HCT116 (cell line): ENCODE measurements at regions not wholly inside any gene's neighbourhood (a gene's known extent, or its start where the extent isn't known, plus 50 kb on each side); places are given as distances from the start of the nearest gene placed in this dataset.

Experiments used
- ATAC-seq: fragments of 200-7000 bp; cut with Tn5 transposase; 2 replicates; pipeline ENCODE4 v1.9.1; 2020; ENCODE audit warnings: mild to moderate bottlenecking, moderate library complexity
- BruUV-seq: library from RNA; stranded (reverse); fragments of 400-500 nt; replicated peaks from 2 replicates; lab custom pipeline; 2021; lab: Mats Ljungman, UMichigan
- CTCF ChIA-PET: fragments of 300-600 bp; sonication (Branson Sonifier 250); formaldehyde crosslinking; loops from one replicate; lab custom pipeline; 2021; ENCODE audit warnings: antibody characterized with exemption; lab: Charles Lee
- POLR2A ChIA-PET: fragments of 300-600, 350-600 bp; sonication (Branson Sonifier 250); formaldehyde crosslinking; loops from one replicate; lab custom pipeline; 2021; ENCODE audit warnings: antibody characterized with exemption; lab: Charles Lee
- RAD21 ChIA-PET, 2 experiments: fragments of 300-600 bp; sonication (Branson Sonifier 250); formaldehyde crosslinking; loops; one replicate each; lab custom pipeline; 2023; ENCODE audit warnings: low total read pairs in 2 of 2; ENCODE audit not compliant: uncharacterized antibody in 2 of 2, unreplicated experiment in 2 of 2, low non-redundant PET in 1 of 2; lab: Charles Lee
- DNase-seq: peaks from one replicate; pipeline ENCODE4 v3.0.0-alpha.2; 2010; ENCODE audit warnings: low read depth, low spot score
- H2AFZ ChIP-seq: fragments of 200-600 bp; shearing (Covaris generic), sonication (generic); 2 replicates; pipeline ENCODE4 v1.6.1; 2017; ENCODE audit warnings: low read depth, mixed run types, mixed read lengths, antibody characterized with exemption, low read length; ENCODE audit not compliant: poor library complexity, severe bottlenecking
- H3K27ac ChIP-seq: 2 replicates; pipeline ENCODE4 v1.5.1; 2012; ENCODE audit warnings: low read depth, low read length
- H3K27me3 ChIP-seq: fragments of 200-600 bp; sonication (generic); 2 replicates; pipeline ENCODE4 v1.6.1; 2016; ENCODE audit warnings: mixed run types, low read length, mixed read lengths; ENCODE audit not compliant: insufficient read depth
- H3K36me3 ChIP-seq, 2 experiments: fragments of 200-500 bp in 1 of 2; fragments of 200-600 bp in 1 of 2; sonication (Bioruptor generic) in 1 of 2; sonication (generic) in 1 of 2; 2 replicates each; pipeline versions ENCODE4 v1.5.1 to v1.6.1; 2014 to 2016; ENCODE audit warnings: low read length in 2 of 2, inconsistent platforms in 1 of 2, mixed read lengths in 1 of 2, mixed run types in 1 of 2; ENCODE audit not compliant: insufficient read depth in 2 of 2, control insufficient read depth in 1 of 2
- H3K4me1 ChIP-seq, 2 experiments: fragments of 200-600 bp in 1 of 2; sonication (generic) in 1 of 2; 2 replicates each; pipeline versions ENCODE4 v1.5.1 to v1.6.1; 2012 to 2017; ENCODE audit warnings: low read length in 2 of 2, inconsistent platforms in 1 of 2, mild to moderate bottlenecking in 1 of 2, mixed read lengths in 1 of 2, mixed run types in 1 of 2, moderate library complexity in 1 of 2; ENCODE audit not compliant: insufficient read depth in 2 of 2, control insufficient read depth in 1 of 2
- H3K4me2 ChIP-seq: fragments of 200-600 bp; sonication (generic); 2 replicates; pipeline ENCODE4 v1.6.1; 2017; ENCODE audit warnings: mixed run types, low read length, mixed read lengths
- H3K4me3 ChIP-seq, 2 experiments: fragments of 200-600 bp in 1 of 2; sonication (generic) in 1 of 2; replicated peaks in 1 of 2; 2 replicates each; pipeline ENCODE4 v1.5.1; 2011 to 2016; ENCODE audit warnings: low read length in 2 of 2, control low read depth in 1 of 2, low read depth in 1 of 2, mild to moderate bottlenecking in 1 of 2, mixed read lengths in 1 of 2, mixed run types in 1 of 2
- H3K79me2 ChIP-seq: fragments of 200-600 bp; sonication (generic); 2 replicates; pipeline ENCODE4 v1.6.1; 2017; ENCODE audit warnings: mild to moderate bottlenecking, mixed run types, low read length, moderate library complexity, mixed read lengths; ENCODE audit not compliant: insufficient read depth
- H3K9ac ChIP-seq: fragments of 200-600 bp; sonication (generic); 2 replicates; pipeline ENCODE4 v1.6.1; 2016; ENCODE audit warnings: low read length, mixed read lengths
- H3K9me2 ChIP-seq: fragments of 200-600 bp; sonication (generic), shearing (Covaris generic); 2 replicates; pipeline ENCODE4 v1.6.1; 2017; ENCODE audit warnings: mixed run types, mild to moderate bottlenecking, moderate library complexity; ENCODE audit not compliant: insufficient read depth
- H3K9me3 ChIP-seq, 2 experiments: fragments of 200-500 bp in 1 of 2; fragments of 200-600 bp in 1 of 2; sonication (Bioruptor generic) in 1 of 2; sonication (generic) in 1 of 2; 2 replicates each; pipeline ENCODE4 v1.6.1; 2014 to 2017; ENCODE audit warnings: low read length in 2 of 2, mixed read lengths in 2 of 2, inconsistent platforms in 1 of 2, low read depth in 1 of 2, mild to moderate bottlenecking in 1 of 2, mixed run types in 1 of 2, moderate library complexity in 1 of 2; ENCODE audit not compliant: control insufficient read depth in 1 of 2, insufficient read depth in 1 of 2
- H4K20me1 ChIP-seq: fragments of 200-600 bp; sonication (generic), shearing (Covaris generic); 2 replicates; pipeline ENCODE4 v1.6.1; 2017; ENCODE audit warnings: mixed run types, mild to moderate bottlenecking, moderate library complexity; ENCODE audit not compliant: insufficient read depth
- ELF1 ChIP-seq: IDR thresholded peaks from 2 replicates; pipeline ENCODE4 v1.6.1; 2012; ENCODE audit warnings: low read depth, borderline replicate concordance
- EZH2phosphoT487 ChIP-seq: fragments of 200-600 bp; IDR thresholded peaks from 2 replicates; pipeline ENCODE4 v1.6.1; 2018; ENCODE audit warnings: antibody characterized with exemption, borderline replicate concordance
- FOSL1 ChIP-seq: IDR thresholded peaks from 2 replicates; pipeline ENCODE4 v1.6.1; 2012; ENCODE audit warnings: low read depth
- JUND ChIP-seq: IDR thresholded peaks from 2 replicates; pipeline ENCODE4 v1.6.1; 2012
- POLR2AphosphoS5 ChIP-seq: IDR thresholded peaks from 2 replicates; pipeline ENCODE4 v1.6.1; 2011; ENCODE audit warnings: mild to moderate bottlenecking, low read depth, low read length, moderate library complexity
- RAD21 ChIP-seq: IDR thresholded peaks from 2 replicates; pipeline ENCODE4 v1.6.1; 2012; ENCODE audit warnings: low read depth, mild to moderate bottlenecking
- YY1 ChIP-seq: IDR thresholded peaks from 2 replicates; pipeline ENCODE4 v1.6.1; 2011; ENCODE audit warnings: low read length, low read depth, moderate library complexity, mild to moderate bottlenecking; ENCODE audit not compliant: insufficient replicate concordance; ENCODE audit errors: extremely low read depth
- intact Hi-C: fragments of 100-400 bp; cut with micrococcal nuclease; formaldehyde crosslinking; loops from 2 replicates; pipeline ENCODE4 v1.10.0; 2022
- TF ChIP-seq, protein P1 (sequence below): IDR thresholded peaks from 2 replicates; pipeline ENCODE4 v1.6.1; 2012
- TF ChIP-seq, protein P2 (sequence below), 3 experiments: fragments of 200-600 bp in 1 of 3; sonication (generic) in 1 of 3; IDR thresholded peaks in 2 of 3; conservative IDR thresholded peaks in 1 of 3; 2 replicates each; pipeline ENCODE4 v1.5.1; 2012 to 2017; ENCODE audit warnings: low read depth in 2 of 3, low read length in 2 of 3, antibody characterized with exemption in 1 of 3, borderline replicate concordance in 1 of 3, control low read depth in 1 of 3, mild to moderate bottlenecking in 1 of 3, mixed read lengths in 1 of 3, mixed run types in 1 of 3, moderate library complexity in 1 of 3; ENCODE audit not compliant: insufficient read depth in 1 of 3

DNA sequence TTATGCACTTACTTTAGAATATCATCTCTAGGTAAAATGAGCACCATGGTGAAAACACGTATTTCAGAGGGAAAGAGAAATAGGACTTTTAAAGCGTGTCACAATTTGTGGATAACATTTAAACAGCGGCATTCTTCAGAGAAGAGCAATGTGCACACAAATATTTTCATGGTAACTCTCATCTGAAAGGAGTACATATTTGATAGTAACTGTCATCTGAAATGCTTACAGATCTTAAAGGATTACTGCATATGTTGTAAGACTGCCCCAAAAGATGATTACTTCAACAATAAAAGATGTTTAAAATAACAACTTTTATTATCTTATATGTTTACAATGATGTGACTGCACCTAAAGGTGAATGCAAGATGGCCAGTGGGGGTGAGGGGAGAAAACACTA lies 408.8 kb downstream of the PLA2G4A start:
- H3K4me3 ChIP-seq, result no peak overlapping the region
- no peak overlapping the region for H3K9ac ChIP-seq
- no peak overlapping the region for H2AFZ ChIP-seq
- H4K20me1 ChIP-seq, result no peaks in the 10 kb centered on the region
- no peaks in the 10 kb centered on the region for H3K36me3 ChIP-seq
- H3K4me2 ChIP-seq, result no peak overlapping the region
- H3K27ac ChIP-seq, result no peak overlapping the region
- H3K79me2 ChIP-seq, result no peaks in the 10 kb centered on the region
- ChIA-PET RAD21 (no interaction called here), POLR2A (no interaction called here), CTCF (no interaction called here)
- H3K27me3 ChIP-seq, result no peaks in the 10 kb centered on the region
- no peak for DNase-seq
- BruUV-seq, result no TSS peak
- no peaks in the 10 kb centered on the region for H3K9me3 ChIP-seq
- no peaks in the 10 kb centered on the region for H3K4me1 ChIP-seq
- intact Hi-C loops, result no loop called here
- TF ChIP-seq, protein P1, sequence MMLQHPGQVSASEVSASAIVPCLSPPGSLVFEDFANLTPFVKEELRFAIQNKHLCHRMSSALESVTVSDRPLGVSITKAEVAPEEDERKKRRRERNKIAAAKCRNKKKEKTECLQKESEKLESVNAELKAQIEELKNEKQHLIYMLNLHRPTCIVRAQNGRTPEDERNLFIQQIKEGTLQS, result no peak
- TF ChIP-seq FOSL1, result no peak
- TF ChIP-seq EZH2phosphoT487, result no peak
- TF ChIP-seq, protein P2, sequence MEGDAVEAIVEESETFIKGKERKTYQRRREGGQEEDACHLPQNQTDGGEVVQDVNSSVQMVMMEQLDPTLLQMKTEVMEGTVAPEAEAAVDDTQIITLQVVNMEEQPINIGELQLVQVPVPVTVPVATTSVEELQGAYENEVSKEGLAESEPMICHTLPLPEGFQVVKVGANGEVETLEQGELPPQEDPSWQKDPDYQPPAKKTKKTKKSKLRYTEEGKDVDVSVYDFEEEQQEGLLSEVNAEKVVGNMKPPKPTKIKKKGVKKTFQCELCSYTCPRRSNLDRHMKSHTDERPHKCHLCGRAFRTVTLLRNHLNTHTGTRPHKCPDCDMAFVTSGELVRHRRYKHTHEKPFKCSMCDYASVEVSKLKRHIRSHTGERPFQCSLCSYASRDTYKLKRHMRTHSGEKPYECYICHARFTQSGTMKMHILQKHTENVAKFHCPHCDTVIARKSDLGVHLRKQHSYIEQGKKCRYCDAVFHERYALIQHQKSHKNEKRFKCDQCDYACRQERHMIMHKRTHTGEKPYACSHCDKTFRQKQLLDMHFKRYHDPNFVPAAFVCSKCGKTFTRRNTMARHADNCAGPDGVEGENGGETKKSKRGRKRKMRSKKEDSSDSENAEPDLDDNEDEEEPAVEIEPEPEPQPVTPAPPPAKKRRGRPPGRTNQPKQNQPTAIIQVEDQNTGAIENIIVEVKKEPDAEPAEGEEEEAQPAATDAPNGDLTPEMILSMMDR (IDR thresholded peaks at IDR 0.05 in 2 of 3, conservative IDR thresholded peaks at IDR 0.05 in 1 of 3; ENCODE audit: borderline replicate concordance in 1 of 3, insufficient read depth in 1 of 3, low read depth in 2 of 3, low read length in 2 of 3), result no peak
- no peak for ATAC-seq
- no peaks in the 10 kb centered on the region for H3K9me2 ChIP-seq

DNA sequence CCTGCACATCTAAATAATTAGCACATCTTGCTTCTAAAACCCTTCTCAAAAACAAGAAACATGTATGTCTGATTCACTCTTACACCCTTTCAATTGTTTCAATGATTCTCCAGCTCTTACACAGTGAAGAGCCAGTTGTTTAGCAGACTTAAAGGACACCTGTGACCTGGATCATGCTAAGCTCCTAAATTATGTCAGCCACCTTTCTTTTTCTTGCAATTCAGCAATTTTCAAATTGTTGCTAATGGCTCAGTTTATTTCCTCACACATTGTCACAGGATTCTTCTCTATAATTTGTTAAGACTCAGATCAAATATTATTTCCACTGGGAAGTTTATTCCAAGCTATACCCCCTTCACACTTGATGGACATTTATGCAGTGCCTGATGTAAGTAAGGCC lies 413.2 kb downstream of the PLA2G4A start:
- CTCF ChIA-PET, result no interaction called here

More for the DNA sequence above, 413.2 kb downstream of the PLA2G4A start:
- no peak for TF ChIP-seq EZH2phosphoT487
- no peak for TF ChIP-seq RAD21
- TF ChIP-seq JUND, result no peak
- no peak for TF ChIP-seq ELF1
- TF ChIP-seq, protein P1, result no peak
- no peak for TF ChIP-seq YY1
- no peak for TF ChIP-seq POLR2AphosphoS5
- TF ChIP-seq, all 23 proteins: peak for 0
- H3K79me2 ChIP-seq, result no peaks in the 10 kb centered on the region
- ChIA-PET POLR2A (no interaction called here), RAD21 (no interaction called here)
- H3K4me3 ChIP-seq, result no peak overlapping the region
- no TSS peak for BruUV-seq
- intact Hi-C loops, result no loop called here
- H4K20me1 ChIP-seq, result no peaks in the 10 kb centered on the region
- H3K4me1 ChIP-seq, result no peaks in the 10 kb centered on the region
- DNase-seq (no peak), ATAC-seq (no peak)
- H3K27ac ChIP-seq, result no peak overlapping the region
- H3K4me2 ChIP-seq, result no peak overlapping the region
- H3K9me2 ChIP-seq, result no peaks in the 10 kb centered on the region
- no peaks in the 10 kb centered on the region for H3K27me3 ChIP-seq
- no peaks in the 10 kb centered on the region for H3K9me3 ChIP-seq
- no peak overlapping the region for H3K9ac ChIP-seq
- H3K36me3 ChIP-seq, result no peaks in the 10 kb centered on the region
- H2AFZ ChIP-seq, result no peak overlapping the region
